ENCODE measurements at regions not wholly inside any gene's neighbourhood (a gene's known extent, or its start where the extent isn't known, plus 50 kb on each side); places are given as distances from the start of the nearest gene placed in this dataset.

GRCh38 chr12:60014436-60014835 is 418.6 kb downstream of the SLC16A7 start:
- Mint-ChIP-seq H3K27me3 (no peaks in the 10 kb centered on the region), H3K27ac (no peak overlapping the region), H3K36me3 (ENCODE audit: low read depth) (no peaks in the 10 kb centered on the region), H3K4me1 (ENCODE audit: low read depth) (no peaks in the 10 kb centered on the region), H3K4me3 (no peak overlapping the region), H3K9me3 (peaks cover 2% of the 10 kb centered on the region)
- no peak for DNase-seq
- POLR2A ChIA-PET, result no interaction called here
- TF ChIP-seq, protein P1, sequence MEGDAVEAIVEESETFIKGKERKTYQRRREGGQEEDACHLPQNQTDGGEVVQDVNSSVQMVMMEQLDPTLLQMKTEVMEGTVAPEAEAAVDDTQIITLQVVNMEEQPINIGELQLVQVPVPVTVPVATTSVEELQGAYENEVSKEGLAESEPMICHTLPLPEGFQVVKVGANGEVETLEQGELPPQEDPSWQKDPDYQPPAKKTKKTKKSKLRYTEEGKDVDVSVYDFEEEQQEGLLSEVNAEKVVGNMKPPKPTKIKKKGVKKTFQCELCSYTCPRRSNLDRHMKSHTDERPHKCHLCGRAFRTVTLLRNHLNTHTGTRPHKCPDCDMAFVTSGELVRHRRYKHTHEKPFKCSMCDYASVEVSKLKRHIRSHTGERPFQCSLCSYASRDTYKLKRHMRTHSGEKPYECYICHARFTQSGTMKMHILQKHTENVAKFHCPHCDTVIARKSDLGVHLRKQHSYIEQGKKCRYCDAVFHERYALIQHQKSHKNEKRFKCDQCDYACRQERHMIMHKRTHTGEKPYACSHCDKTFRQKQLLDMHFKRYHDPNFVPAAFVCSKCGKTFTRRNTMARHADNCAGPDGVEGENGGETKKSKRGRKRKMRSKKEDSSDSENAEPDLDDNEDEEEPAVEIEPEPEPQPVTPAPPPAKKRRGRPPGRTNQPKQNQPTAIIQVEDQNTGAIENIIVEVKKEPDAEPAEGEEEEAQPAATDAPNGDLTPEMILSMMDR (IDR thresholded peaks at IDR 0.05), result no peak
- intact Hi-C loops (cut with micrococcal nuclease), result no loop called here
- ATAC-seq, result no peak
- CTCF ChIA-PET, result no interaction called here

GRCh38 chr12:60020068-60020467 is 424.2 kb downstream of the SLC16A7 start:
- POLR2A ChIA-PET, result no interaction called here
- no peak overlapping the region for H3K4me3 Mint-ChIP-seq
- no peak for DNase-seq
- ATAC-seq, result no peak
- intact Hi-C loops (cut with micrococcal nuclease), result no loop called here
- H3K9me3 Mint-ChIP-seq, result peaks cover 2% of the 10 kb centered on the region
- TF ChIP-seq, protein P1 (IDR thresholded peaks at IDR 0.05), result no peak
- CTCF ChIA-PET, result no interaction called here
- H3K36me3 Mint-ChIP-seq (ENCODE audit: low read depth), result no peaks in the 10 kb centered on the region
- no peaks in the 10 kb centered on the region for H3K27me3 Mint-ChIP-seq
- no peak overlapping the region for H3K27ac Mint-ChIP-seq
- H3K4me1 Mint-ChIP-seq (ENCODE audit: low read depth), result no peaks in the 10 kb centered on the region

- no peak overlapping the region for H3K27ac Mint-ChIP-seq
These were observed 425.4 kb downstream of the SLC16A7 start for GRCh38 chr12:60021235-60021634.

GRCh38 chr12:60027266-60027665 is 431.4 kb downstream of the SLC16A7 start:
- TF ChIP-seq, protein P1 (IDR thresholded peaks at IDR 0.05), result no peak
- Mint-ChIP-seq H3K27me3 (no peaks in the 10 kb centered on the region), H3K9me3 (no peaks in the 10 kb centered on the region), H3K27ac (no peak overlapping the region), H3K4me3 (no peak overlapping the region), H3K36me3 (ENCODE audit: low read depth) (no peaks in the 10 kb centered on the region), H3K4me1 (ENCODE audit: low read depth) (no peaks in the 10 kb centered on the region)
- no peak for ATAC-seq
- CTCF ChIA-PET, result no interaction called here
- intact Hi-C loops (cut with micrococcal nuclease), result no loop called here
- POLR2A ChIA-PET, result no interaction called here
- no peak for DNase-seq

More at GRCh38 chr12:60021235-60021634, 425.4 kb downstream of the SLC16A7 start:
- DNase-seq, result no peak
- CTCF ChIA-PET, result no interaction called here
- H3K4me1 Mint-ChIP-seq (ENCODE audit: low read depth), result no peaks in the 10 kb centered on the region
- no peak for ATAC-seq
- H3K36me3 Mint-ChIP-seq (ENCODE audit: low read depth), result no peaks in the 10 kb centered on the region
- TF ChIP-seq, protein P1 (IDR thresholded peaks at IDR 0.05), result no peak
- H3K27me3 Mint-ChIP-seq, result no peaks in the 10 kb centered on the region
- intact Hi-C loops (cut with micrococcal nuclease), result no loop called here
- POLR2A ChIA-PET, result no interaction called here
- H3K9me3 Mint-ChIP-seq, result peaks cover 2% of the 10 kb centered on the region
- no peak overlapping the region for H3K4me3 Mint-ChIP-seq

DNA sequence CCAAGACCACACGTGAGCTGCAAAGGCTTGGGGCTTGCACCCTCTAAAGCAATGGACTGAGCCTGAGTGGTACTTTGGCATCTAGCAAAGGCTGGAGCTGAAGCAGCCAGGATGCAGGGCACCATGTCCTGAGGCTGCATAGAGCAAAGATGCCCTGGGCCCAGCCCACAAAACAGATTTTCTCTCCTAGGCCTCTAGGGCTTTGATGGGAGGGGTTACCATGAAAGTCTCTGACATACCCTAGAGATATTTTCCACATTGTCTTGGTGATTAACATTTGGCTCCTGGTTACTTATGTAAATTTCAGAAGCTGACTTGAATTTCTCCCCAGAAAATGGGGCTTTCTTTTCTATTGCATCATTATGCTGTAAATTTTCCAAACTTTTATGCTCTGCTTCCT is 438.3 kb downstream of the SLC16A7 start:
- no peak for ATAC-seq
- no peak overlapping the region for H3K27ac Mint-ChIP-seq
- intact Hi-C loops (cut with micrococcal nuclease), result no loop called here
- H3K9me3 Mint-ChIP-seq, result peaks cover 8% of the 10 kb centered on the region
- POLR2A ChIA-PET, result no interaction called here
- TF ChIP-seq, protein P1 (IDR thresholded peaks at IDR 0.05), result no peak
- H3K4me1 Mint-ChIP-seq (ENCODE audit: low read depth), result no peaks in the 10 kb centered on the region
- H3K36me3 Mint-ChIP-seq (ENCODE audit: low read depth), result no peaks in the 10 kb centered on the region
- DNase-seq, result no peak
- no peak overlapping the region for H3K4me3 Mint-ChIP-seq
- H3K27me3 Mint-ChIP-seq, result no peaks in the 10 kb centered on the region
- CTCF ChIA-PET, result no interaction called here
